ENCODE measurements at regions not wholly inside any gene's neighbourhood (a gene's known extent, or its start where the extent isn't known, plus 50 kb on each side); places are given as distances from the start of the nearest gene placed in this dataset.

DNA sequence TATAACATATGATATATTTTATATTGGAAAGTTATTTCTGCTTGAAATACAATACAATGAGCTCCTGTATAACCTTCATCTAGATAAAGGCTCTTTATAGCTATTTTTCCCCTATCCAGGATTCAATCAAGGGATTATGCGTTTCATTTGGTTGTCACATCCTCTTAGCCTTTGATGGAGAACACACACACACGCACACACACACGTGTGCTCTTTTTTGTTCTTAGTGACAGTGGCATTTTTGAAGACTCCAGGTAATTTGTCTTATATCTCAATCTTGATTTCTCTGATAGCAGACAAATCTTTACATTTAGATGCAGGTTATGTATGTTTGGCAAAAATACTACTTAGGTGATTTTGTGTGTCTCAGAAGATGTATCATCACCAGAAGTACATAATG lies 144.2 kb upstream of the CEP126 start:
- H3T11ph ChIP-seq (ENCODE audit: low read length), result no peak overlapping the region
- no peaks in the 10 kb centered on the region for H3K79me1 ChIP-seq (ENCODE audit: insufficient read depth, low read depth, low read length, poor library complexity, severe bottlenecking)
- no peak overlapping the region for H3K27ac Mint-ChIP-seq
- peaks cover 6 to 11% (median 8%) of the 10 kb centered on the region in 3 experiments; a peak in 5 of 7 replicates for H3K36me3 Mint-ChIP-seq (ENCODE audit: insufficient read depth in 1 of 3, low read depth in 3 of 3)
- H2BK20ac ChIP-seq (ENCODE audit: low read depth, low read length, poor library complexity, severe bottlenecking), result no peak overlapping the region
- H3K27ac ChIP-seq (ENCODE audit: insufficient read length, low read depth, low read length), result no peak overlapping the region
- H3K9me3 ChIP-seq (ENCODE audit: control insufficient read depth, low read depth, low read length), result no peaks in the 10 kb centered on the region
- H2AFZ ChIP-seq (ENCODE audit: low read length), result no peak overlapping the region
- H3K56ac ChIP-seq (ENCODE audit: insufficient read length, low read depth, low read length), result no peak overlapping the region
- no peak overlapping the region for H3K9ac ChIP-seq (ENCODE audit: extremely low read depth, insufficient read length, low read length)
- no peak overlapping the region for H2BK15ac ChIP-seq (ENCODE audit: low read depth, low read length)
- H2BK12ac ChIP-seq (ENCODE audit: insufficient read length, low read depth, low read length), result no peak overlapping the region
- H3K23ac ChIP-seq (ENCODE audit: insufficient read length, low read depth, low read length), result no peak overlapping the region
- H3K9me3 Mint-ChIP-seq, result peaks cover 7 to 10% of the 10 kb centered on the region in 2 experiments; a peak in 4 of 5 replicates
- no peaks in the 10 kb centered on the region for H4K20me1 ChIP-seq (ENCODE audit: control insufficient read depth, insufficient read depth, insufficient read length)
- no peak overlapping the region for H3K14ac ChIP-seq (ENCODE audit: insufficient read depth, low read length)
- no peak overlapping the region for H3K4me2 ChIP-seq (ENCODE audit: insufficient read depth, insufficient read length, low read length)
- H3K4me1 Mint-ChIP-seq, result no peaks in the 10 kb centered on the region; a peak in 1 of 4 replicates
- no peaks in the 10 kb centered on the region for H3K23me2 ChIP-seq (ENCODE audit: insufficient read length, low read depth, low read length, poor library complexity, severe bottlenecking)
- H4K91ac ChIP-seq (ENCODE audit: insufficient read length, low read depth, low read length), result no peak overlapping the region
- no peak overlapping the region for H3K4me3 Mint-ChIP-seq
- no peak overlapping the region for H2BK120ac ChIP-seq (ENCODE audit: low read depth, low read length, poor library complexity, severe bottlenecking)
- H3K27me3 ChIP-seq (ENCODE audit: insufficient read depth, low read length), result no peaks in the 10 kb centered on the region
- no peak for DNase-seq
- H4K8ac ChIP-seq (replicated peaks; ENCODE audit: insufficient read length, low read depth, low read length), result no peak overlapping the region
- H2BK5ac ChIP-seq (ENCODE audit: insufficient read length, low read length), result no peak overlapping the region
- no peak overlapping the region for H3K4ac ChIP-seq (ENCODE audit: low read depth, low read length)
- no peak overlapping the region for H2AK5ac ChIP-seq (ENCODE audit: insufficient read length, low read length)
- H3K27me3 Mint-ChIP-seq (ENCODE audit: low read depth), result no peaks in the 10 kb centered on the region
- no peaks in the 10 kb centered on the region for H3K79me2 ChIP-seq (ENCODE audit: insufficient read depth, low read length)
- no peak overlapping the region for H4K5ac ChIP-seq (ENCODE audit: insufficient read length, low read depth, low read length)
- no peak overlapping the region for H3K18ac ChIP-seq (ENCODE audit: insufficient read length, low read depth, low read length)
- no peaks in the 10 kb centered on the region for H3K4me1 ChIP-seq (ENCODE audit: insufficient read depth, low read length)
- TF ChIP-seq, protein P1, sequence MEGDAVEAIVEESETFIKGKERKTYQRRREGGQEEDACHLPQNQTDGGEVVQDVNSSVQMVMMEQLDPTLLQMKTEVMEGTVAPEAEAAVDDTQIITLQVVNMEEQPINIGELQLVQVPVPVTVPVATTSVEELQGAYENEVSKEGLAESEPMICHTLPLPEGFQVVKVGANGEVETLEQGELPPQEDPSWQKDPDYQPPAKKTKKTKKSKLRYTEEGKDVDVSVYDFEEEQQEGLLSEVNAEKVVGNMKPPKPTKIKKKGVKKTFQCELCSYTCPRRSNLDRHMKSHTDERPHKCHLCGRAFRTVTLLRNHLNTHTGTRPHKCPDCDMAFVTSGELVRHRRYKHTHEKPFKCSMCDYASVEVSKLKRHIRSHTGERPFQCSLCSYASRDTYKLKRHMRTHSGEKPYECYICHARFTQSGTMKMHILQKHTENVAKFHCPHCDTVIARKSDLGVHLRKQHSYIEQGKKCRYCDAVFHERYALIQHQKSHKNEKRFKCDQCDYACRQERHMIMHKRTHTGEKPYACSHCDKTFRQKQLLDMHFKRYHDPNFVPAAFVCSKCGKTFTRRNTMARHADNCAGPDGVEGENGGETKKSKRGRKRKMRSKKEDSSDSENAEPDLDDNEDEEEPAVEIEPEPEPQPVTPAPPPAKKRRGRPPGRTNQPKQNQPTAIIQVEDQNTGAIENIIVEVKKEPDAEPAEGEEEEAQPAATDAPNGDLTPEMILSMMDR (conservative IDR thresholded peaks at IDR 0.05), result no peak
- no CpG with 5 or more reads among the region's 3 CpGs for WGBS (ENCODE audit: extremely low coverage, insufficient read length, low lambda C conversion rate)

Data from H9 (cell line).